ENCODE measurements at regions not wholly inside any gene's neighbourhood (a gene's known extent, or its start where the extent isn't known, plus 50 kb on each side); places are given as distances from the start of the nearest gene placed in this dataset.

DNA sequence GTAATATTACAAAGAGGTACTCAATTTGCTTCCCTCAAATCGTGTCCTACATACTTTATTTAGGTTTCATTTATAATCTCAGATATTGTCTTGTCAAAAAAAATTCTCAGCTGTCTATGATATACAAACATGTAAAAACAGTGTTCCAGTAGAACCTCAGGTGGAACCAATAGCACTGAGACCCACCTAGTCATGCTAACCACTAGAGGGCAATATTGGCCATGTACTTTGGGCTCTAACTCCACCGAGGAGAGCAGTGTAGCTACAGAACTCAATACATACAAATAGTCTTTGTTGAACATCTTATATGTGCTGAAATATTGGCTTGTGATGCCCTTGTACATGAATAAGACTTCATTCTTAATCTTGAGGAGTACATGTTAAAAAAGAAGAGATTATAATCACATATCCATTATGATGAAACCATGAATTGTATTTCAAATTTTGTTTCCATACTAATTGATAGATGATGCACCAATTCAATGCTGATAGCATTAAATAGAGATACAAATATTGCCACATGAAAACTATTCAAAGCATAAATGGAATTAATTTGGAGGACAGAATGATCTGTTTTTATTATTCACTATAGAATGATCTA lies 71.2 kb upstream of the CNTLN start:
- H3K9ac ChIP-seq (ENCODE audit: low read depth in 1 of 2, low read length in 2 of 2), result no peak overlapping the region
- WGBS, result 2% methylated on average over 2 of the region's 2 CpGs
- no peaks in the 10 kb centered on the region for H3K36me3 ChIP-seq (ENCODE audit: control insufficient read depth in 4 of 4, insufficient read depth in 3 of 4, low read depth in 1 of 4, low read length in 3 of 4)
- H3K9me3 ChIP-seq (ENCODE audit: control insufficient read depth in 4 of 4, low read length in 3 of 4), result no peaks in the 10 kb centered on the region
- DNase-seq (ENCODE audit: low spot score), result no peak
- peaks cover 0 to 2% (median 0%) of the 10 kb centered on the region in 4 donors for H3K4me1 ChIP-seq (ENCODE audit: control insufficient read depth in 4 of 4, insufficient read depth in 4 of 4, low read length in 3 of 4)
- H3K27ac ChIP-seq (ENCODE audit: low read depth in 1 of 2, low read length in 2 of 2), result no peak overlapping the region
- TF ChIP-seq FOXA2 (IDR thresholded peaks at IDR 0.05), result no peak
- TF ChIP-seq GABPA (IDR thresholded peaks at IDR 0.05 in 1 of 2, conservative IDR thresholded peaks at IDR 0.05 in 1 of 2), result no peak
- TF ChIP-seq YY1 (IDR thresholded peaks at IDR 0.05), result no peak
- TF ChIP-seq, protein P1, sequence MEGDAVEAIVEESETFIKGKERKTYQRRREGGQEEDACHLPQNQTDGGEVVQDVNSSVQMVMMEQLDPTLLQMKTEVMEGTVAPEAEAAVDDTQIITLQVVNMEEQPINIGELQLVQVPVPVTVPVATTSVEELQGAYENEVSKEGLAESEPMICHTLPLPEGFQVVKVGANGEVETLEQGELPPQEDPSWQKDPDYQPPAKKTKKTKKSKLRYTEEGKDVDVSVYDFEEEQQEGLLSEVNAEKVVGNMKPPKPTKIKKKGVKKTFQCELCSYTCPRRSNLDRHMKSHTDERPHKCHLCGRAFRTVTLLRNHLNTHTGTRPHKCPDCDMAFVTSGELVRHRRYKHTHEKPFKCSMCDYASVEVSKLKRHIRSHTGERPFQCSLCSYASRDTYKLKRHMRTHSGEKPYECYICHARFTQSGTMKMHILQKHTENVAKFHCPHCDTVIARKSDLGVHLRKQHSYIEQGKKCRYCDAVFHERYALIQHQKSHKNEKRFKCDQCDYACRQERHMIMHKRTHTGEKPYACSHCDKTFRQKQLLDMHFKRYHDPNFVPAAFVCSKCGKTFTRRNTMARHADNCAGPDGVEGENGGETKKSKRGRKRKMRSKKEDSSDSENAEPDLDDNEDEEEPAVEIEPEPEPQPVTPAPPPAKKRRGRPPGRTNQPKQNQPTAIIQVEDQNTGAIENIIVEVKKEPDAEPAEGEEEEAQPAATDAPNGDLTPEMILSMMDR (IDR thresholded peaks at IDR 0.05; ENCODE audit: low read depth, low read length, missing input control), result peak; percentile 76
- TF ChIP-seq HNF4A (conservative IDR thresholded peaks at IDR 0.05), result peak in 1 of 2 donors; percentile 16
- TF ChIP-seq, protein P2, sequence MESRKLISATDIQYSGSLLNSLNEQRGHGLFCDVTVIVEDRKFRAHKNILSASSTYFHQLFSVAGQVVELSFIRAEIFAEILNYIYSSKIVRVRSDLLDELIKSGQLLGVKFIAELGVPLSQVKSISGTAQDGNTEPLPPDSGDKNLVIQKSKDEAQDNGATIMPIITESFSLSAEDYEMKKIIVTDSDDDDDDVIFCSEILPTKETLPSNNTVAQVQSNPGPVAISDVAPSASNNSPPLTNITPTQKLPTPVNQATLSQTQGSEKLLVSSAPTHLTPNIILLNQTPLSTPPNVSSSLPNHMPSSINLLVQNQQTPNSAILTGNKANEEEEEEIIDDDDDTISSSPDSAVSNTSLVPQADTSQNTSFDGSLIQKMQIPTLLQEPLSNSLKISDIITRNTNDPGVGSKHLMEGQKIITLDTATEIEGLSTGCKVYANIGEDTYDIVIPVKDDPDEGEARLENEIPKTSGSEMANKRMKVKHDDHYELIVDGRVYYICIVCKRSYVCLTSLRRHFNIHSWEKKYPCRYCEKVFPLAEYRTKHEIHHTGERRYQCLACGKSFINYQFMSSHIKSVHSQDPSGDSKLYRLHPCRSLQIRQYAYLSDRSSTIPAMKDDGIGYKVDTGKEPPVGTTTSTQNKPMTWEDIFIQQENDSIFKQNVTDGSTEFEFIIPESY (IDR thresholded peaks at IDR 0.05), result no peak
- TF ChIP-seq HNF4G (IDR thresholded peaks at IDR 0.05), result no peak
- TF ChIP-seq RAD21 (IDR thresholded peaks at IDR 0.05), result peak; percentile 88 to 95
- no peak for TF ChIP-seq FOXA1 (IDR thresholded peaks at IDR 0.05)
- H3K4me3 ChIP-seq (ENCODE audit: low read depth in 1 of 3, low read length in 3 of 3), result no peak overlapping the region
- H3K27me3 ChIP-seq (ENCODE audit: control insufficient read depth in 4 of 4, insufficient read depth in 4 of 4, low read length in 3 of 4), result no peaks in the 10 kb centered on the region

DNA sequence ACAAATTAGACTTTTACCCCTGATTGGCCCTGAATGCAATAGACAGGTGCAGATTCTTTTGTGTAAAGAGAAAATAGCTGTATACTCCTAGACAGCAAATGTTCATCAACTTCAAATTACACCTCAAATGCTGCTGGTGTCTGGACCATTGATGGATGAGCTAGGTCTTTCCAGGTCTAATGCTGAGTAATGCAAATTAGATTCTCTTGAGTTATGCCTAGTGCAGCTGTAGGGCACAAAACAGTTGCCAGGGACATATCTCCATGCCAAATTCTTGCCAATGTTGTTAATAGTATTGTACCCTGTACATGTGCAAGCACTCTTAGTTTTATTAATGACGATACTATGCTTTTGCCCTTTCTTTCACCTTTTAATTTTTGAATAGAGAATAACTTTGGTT lies 72.3 kb upstream of the CNTLN start:
- H3K36me3 ChIP-seq (ENCODE audit: control insufficient read depth in 4 of 4, insufficient read depth in 3 of 4, low read depth in 1 of 4, low read length in 3 of 4), result no peaks in the 10 kb centered on the region
- 45% methylated on average over 1 of the region's 1 CpG for WGBS
- DNase-seq (ENCODE audit: low spot score), result no peak
- no peaks in the 10 kb centered on the region for H3K9me3 ChIP-seq (ENCODE audit: control insufficient read depth in 4 of 4, low read length in 3 of 4)
- H3K4me3 ChIP-seq (ENCODE audit: low read depth in 1 of 3, low read length in 3 of 3), result no peak overlapping the region
- no peaks in the 10 kb centered on the region for H3K27me3 ChIP-seq (ENCODE audit: control insufficient read depth in 4 of 4, insufficient read depth in 4 of 4, low read length in 3 of 4)
- peaks cover 0 to 3% (median under 1%) of the 10 kb centered on the region in 4 donors for H3K4me1 ChIP-seq (ENCODE audit: control insufficient read depth in 4 of 4, insufficient read depth in 4 of 4, low read length in 3 of 4)
- no peak overlapping the region for H3K9ac ChIP-seq (ENCODE audit: low read depth in 1 of 2, low read length in 2 of 2)
- TF ChIP-seq, protein P3, sequence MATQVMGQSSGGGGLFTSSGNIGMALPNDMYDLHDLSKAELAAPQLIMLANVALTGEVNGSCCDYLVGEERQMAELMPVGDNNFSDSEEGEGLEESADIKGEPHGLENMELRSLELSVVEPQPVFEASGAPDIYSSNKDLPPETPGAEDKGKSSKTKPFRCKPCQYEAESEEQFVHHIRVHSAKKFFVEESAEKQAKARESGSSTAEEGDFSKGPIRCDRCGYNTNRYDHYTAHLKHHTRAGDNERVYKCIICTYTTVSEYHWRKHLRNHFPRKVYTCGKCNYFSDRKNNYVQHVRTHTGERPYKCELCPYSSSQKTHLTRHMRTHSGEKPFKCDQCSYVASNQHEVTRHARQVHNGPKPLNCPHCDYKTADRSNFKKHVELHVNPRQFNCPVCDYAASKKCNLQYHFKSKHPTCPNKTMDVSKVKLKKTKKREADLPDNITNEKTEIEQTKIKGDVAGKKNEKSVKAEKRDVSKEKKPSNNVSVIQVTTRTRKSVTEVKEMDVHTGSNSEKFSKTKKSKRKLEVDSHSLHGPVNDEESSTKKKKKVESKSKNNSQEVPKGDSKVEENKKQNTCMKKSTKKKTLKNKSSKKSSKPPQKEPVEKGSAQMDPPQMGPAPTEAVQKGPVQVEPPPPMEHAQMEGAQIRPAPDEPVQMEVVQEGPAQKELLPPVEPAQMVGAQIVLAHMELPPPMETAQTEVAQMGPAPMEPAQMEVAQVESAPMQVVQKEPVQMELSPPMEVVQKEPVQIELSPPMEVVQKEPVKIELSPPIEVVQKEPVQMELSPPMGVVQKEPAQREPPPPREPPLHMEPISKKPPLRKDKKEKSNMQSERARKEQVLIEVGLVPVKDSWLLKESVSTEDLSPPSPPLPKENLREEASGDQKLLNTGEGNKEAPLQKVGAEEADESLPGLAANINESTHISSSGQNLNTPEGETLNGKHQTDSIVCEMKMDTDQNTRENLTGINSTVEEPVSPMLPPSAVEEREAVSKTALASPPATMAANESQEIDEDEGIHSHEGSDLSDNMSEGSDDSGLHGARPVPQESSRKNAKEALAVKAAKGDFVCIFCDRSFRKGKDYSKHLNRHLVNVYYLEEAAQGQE (IDR thresholded peaks at IDR 0.05), result no peak
- TF ChIP-seq YY1 (IDR thresholded peaks at IDR 0.05) (no peak), JUND (IDR thresholded peaks at IDR 0.05) (no peak), RXRA (IDR thresholded peaks at IDR 0.05) (no peak), EGR1 (IDR thresholded peaks at IDR 0.05; ENCODE audit: low read depth in 2 of 2) (no peak), TAF1 (conservative IDR thresholded peaks at IDR 0.05) (no peak), NR2F2 (IDR thresholded peaks at IDR 0.05) (no peak), GABPA (IDR thresholded peaks at IDR 0.05 in 1 of 2, conservative IDR thresholded peaks at IDR 0.05 in 1 of 2) (no peak), FOXA2 (IDR thresholded peaks at IDR 0.05) (no peak), RAD21 (IDR thresholded peaks at IDR 0.05) (no peak), HNF4A (conservative IDR thresholded peaks at IDR 0.05) (no peak), SP1 (IDR thresholded peaks at IDR 0.05) (no peak), HNF4G (IDR thresholded peaks at IDR 0.05) (no peak), FOXA1 (IDR thresholded peaks at IDR 0.05) (no peak)
- TF ChIP-seq, protein P2 (IDR thresholded peaks at IDR 0.05), result no peak
- TF ChIP-seq, protein P4, sequence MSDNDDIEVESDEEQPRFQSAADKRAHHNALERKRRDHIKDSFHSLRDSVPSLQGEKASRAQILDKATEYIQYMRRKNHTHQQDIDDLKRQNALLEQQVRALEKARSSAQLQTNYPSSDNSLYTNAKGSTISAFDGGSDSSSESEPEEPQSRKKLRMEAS (IDR thresholded peaks at IDR 0.05), result no peak
- H3K27ac ChIP-seq (ENCODE audit: low read depth in 1 of 2, low read length in 2 of 2), result no peak overlapping the region
